Dendritic cell treated with granulocyte-macrophage colony-stimulating factor and Interleukin-4, amounts not matched to agents 40 ng/mL and 50 ng/mL, for 4 days (primary cell): ENCODE measurements at regions not wholly inside any gene's neighbourhood (a gene's known extent, or its start where the extent isn't known, plus 50 kb on each side); places are given as distances from the start of the nearest gene placed in this dataset.

Experiments used
- H3K27ac Mint-ChIP-seq: one replicate; pipeline ENCODE4 v1.8.0; 2022; ENCODE audit warnings: mild to moderate bottlenecking, mixed read lengths
- H3K27me3 Mint-ChIP-seq: one replicate; pipeline ENCODE4 v1.8.0; 2022; ENCODE audit warnings: mild to moderate bottlenecking, mixed read lengths
- H3K36me3 Mint-ChIP-seq: one replicate; pipeline ENCODE4 v1.8.0; 2022; ENCODE audit warnings: low read depth, mixed read lengths
- H3K4me1 Mint-ChIP-seq: one replicate; pipeline ENCODE4 v1.8.0; 2022; ENCODE audit warnings: low read depth, mixed read lengths
- H3K4me3 Mint-ChIP-seq: one replicate; pipeline ENCODE4 v1.8.0; 2022; ENCODE audit warnings: mild to moderate bottlenecking, moderate library complexity, mixed read lengths
- H3K9me3 Mint-ChIP-seq: one replicate; pipeline ENCODE4 v1.8.0; 2022; ENCODE audit warnings: mixed read lengths
- intact Hi-C: fragments of 100-400 bp; cut with micrococcal nuclease; formaldehyde crosslinking; loops from one replicate; pipeline ENCODE4 v1.15.0; 2022

DNA sequence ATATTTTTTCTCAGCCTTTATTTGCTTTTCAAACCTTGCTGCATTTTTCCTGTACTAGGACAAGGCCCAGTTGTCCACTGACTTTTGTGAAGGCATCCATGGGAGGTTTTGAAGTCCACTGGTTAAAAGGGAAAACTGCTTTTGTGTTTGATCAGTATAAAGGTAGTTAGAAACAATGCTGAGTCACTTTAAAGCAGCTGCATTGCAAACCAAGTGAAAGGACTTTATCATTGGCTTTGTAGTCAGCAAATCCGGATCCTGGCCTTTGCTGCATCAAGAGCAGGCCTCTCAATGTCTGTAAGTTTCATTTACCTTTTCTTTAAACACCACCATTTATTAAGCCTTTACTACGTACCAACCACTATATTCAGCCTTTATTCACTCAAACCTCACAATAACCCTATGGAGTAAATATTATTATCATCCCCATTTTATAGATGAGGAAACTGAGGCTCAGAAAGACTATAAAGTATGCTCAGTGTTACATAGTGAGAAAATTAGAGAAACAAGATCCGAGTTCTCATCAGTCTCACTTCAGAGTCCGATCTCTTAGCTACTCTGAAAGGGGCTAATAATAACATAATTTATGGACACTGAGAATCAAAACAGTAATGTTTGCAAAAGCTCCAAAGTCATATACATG lies 60.6 kb upstream of the HSD17B12 start:
- no peak overlapping the region for H3K4me3 Mint-ChIP-seq
- H3K27ac Mint-ChIP-seq, result no peak overlapping the region
- no peaks in the 10 kb centered on the region for H3K36me3 Mint-ChIP-seq
- peaks cover 20% of the 10 kb centered on the region for H3K27me3 Mint-ChIP-seq
- intact Hi-C loops, result no loop called here
- peaks cover 12% of the 10 kb centered on the region for H3K9me3 Mint-ChIP-seq
- H3K4me1 Mint-ChIP-seq, result no peaks in the 10 kb centered on the region

DNA sequence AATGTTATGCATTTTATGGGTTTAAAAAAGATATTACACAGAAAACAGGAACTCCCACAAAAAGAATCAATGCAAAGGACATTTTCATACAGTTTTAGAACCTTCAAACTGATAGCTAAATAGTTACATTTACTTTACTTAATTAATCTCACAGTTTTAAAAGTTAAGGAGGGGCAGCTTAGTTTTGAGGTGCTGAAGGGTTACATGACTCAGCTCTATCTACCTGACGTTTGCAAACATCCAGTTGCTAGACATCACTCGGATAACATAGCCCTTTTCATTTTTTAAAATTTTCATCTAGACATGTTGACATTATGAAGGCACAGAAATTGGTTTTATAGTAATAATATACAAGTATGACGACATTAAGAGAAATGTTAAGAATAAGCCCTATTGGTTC lies 53.7 kb upstream of the HSD17B12 start:
- no peaks in the 10 kb centered on the region for H3K4me1 Mint-ChIP-seq
- H3K27me3 Mint-ChIP-seq, result peaks cover 26% of the 10 kb centered on the region
- no peak overlapping the region for H3K27ac Mint-ChIP-seq
- intact Hi-C loops, result no loop called here
- no peaks in the 10 kb centered on the region for H3K9me3 Mint-ChIP-seq
- no peaks in the 10 kb centered on the region for H3K36me3 Mint-ChIP-seq
- no peak overlapping the region for H3K4me3 Mint-ChIP-seq
